T-cell (primary cell): ENCODE measurements at regions not wholly inside any gene's neighbourhood (a gene's known extent, or its start where the extent isn't known, plus 50 kb on each side); places are given as distances from the start of the nearest gene placed in this dataset.

Experiments used
- ATAC-seq, 4 experiments: fragments of 200-7000 bp in 3 of 4; fragments of 150-1000 bp in 1 of 4; cut with Tn5 transposase; replicated peaks in 1 of 4; 1 replicate in 3 of 4; 2 replicates in 1 of 4; pipeline ENCODE4 v1.10.0; 2021; ENCODE audit warnings: moderate library complexity in 3 of 4, mild to moderate bottlenecking in 2 of 4, moderate number of reproducible peaks in 1 of 4
- CTCF ChIA-PET, 2 donors: fragments of 300-600 bp; sonication (Branson Sonifier 250); formaldehyde crosslinking; loops; one replicate each; lab custom pipeline; 2022; ENCODE audit warnings: antibody characterized with exemption in 2 of 2; lab: Charles Lee
- POLR2A ChIA-PET, 2 donors: fragments of 300-600 bp; sonication (Branson Sonifier 250); formaldehyde crosslinking; loops; one replicate each; lab custom pipeline; 2022; ENCODE audit warnings: antibody characterized with exemption in 2 of 2; lab: Charles Lee
- DNase-seq, 35 experiments: peaks; one replicate each; pipeline versions ENCODE4 v3.0.0 to v3.0.0-alpha.2; 2013 to 2023
- H3K27ac ChIP-seq: one replicate; pipeline ENCODE4 v1.5.1; 2013; ENCODE audit warnings: low read length
- H3K27me3 ChIP-seq, 2 experiments: replicated peaks in 1 of 2; 1 replicate in 1 of 2; 2 replicates in 1 of 2; pipeline versions ENCODE4 v1.6.1 to v1.7.0; 2013; ENCODE audit warnings: low read length in 1 of 2, mixed read lengths in 1 of 2; ENCODE audit not compliant: control insufficient read depth in 2 of 2, insufficient read depth in 2 of 2; ENCODE audit errors: extremely low read depth in 1 of 2
- H3K36me3 ChIP-seq, 2 donors: 1 replicate in 1 of 2; 2 replicates in 1 of 2; pipeline versions ENCODE4 v1.6.1 to v1.7.0; 2013; ENCODE audit warnings: low read length in 1 of 2; ENCODE audit not compliant: control insufficient read depth in 2 of 2, insufficient read depth in 1 of 2; ENCODE audit errors: extremely low read depth in 1 of 2
- H3K4me1 ChIP-seq, 2 experiments: 1 replicate in 1 of 2; 2 replicates in 1 of 2; pipeline versions ENCODE4 v1.6.1 to v1.7.0; 2013; ENCODE audit warnings: low read length in 2 of 2, mixed read lengths in 1 of 2; ENCODE audit not compliant: insufficient read depth in 2 of 2, control insufficient read depth in 1 of 2; ENCODE audit errors: extremely low read depth in 1 of 2
- H3K4me3 ChIP-seq, 2 donors: 1 replicate in 1 of 2; 2 replicates in 1 of 2; pipeline versions ENCODE4 v1.5.1 to v1.7.0; 2013; ENCODE audit warnings: mild to moderate bottlenecking in 2 of 2, low read length in 1 of 2, moderate library complexity in 1 of 2; ENCODE audit not compliant: control insufficient read depth in 1 of 2; ENCODE audit errors: extremely low read depth in 1 of 2
- H3K9me3 ChIP-seq: 2 replicates; pipeline ENCODE4 v1.7.0; 2013
- H3K27ac Mint-ChIP-seq, 2 donors: one replicate each; pipeline ENCODE4 v1.8.0; 2020 to 2021; ENCODE audit warnings: mild to moderate bottlenecking in 2 of 2, mixed read lengths in 2 of 2
- H3K27me3 Mint-ChIP-seq, 2 donors: one replicate each; pipeline ENCODE4 v1.8.0; 2021 to 2022; ENCODE audit warnings: mixed read lengths in 2 of 2
- H3K36me3 Mint-ChIP-seq: one replicate; pipeline ENCODE4 v1.8.0; 2021; ENCODE audit warnings: mixed read lengths
- H3K4me1 Mint-ChIP-seq, 3 donors: one replicate each; pipeline ENCODE4 v1.8.0; 2020 to 2022; ENCODE audit warnings: mixed read lengths in 3 of 3, mild to moderate bottlenecking in 1 of 3
- H3K4me3 Mint-ChIP-seq, 3 donors: one replicate each; pipeline ENCODE4 v1.8.0; 2020 to 2022; ENCODE audit warnings: mild to moderate bottlenecking in 3 of 3, mixed read lengths in 3 of 3, moderate library complexity in 3 of 3
- H3K9me3 Mint-ChIP-seq, 3 donors: one replicate each; pipeline ENCODE4 v1.8.0; 2020 to 2022; ENCODE audit warnings: mixed read lengths in 3 of 3
- WGBS: methylation state at CpG from one replicate; pipeline ENCODE4 v1.1.5; 2013; ENCODE audit warnings: missing lambda C conversion rate; ENCODE audit not compliant: insufficient coverage; 5-methylcytosine and 5-hydroxymethylcytosine counted together

GRCh38 chr12:84644908-84645307 lies 267.7 kb downstream of the SLC6A15 start:
- Histone ChIP-seq H3K9me3 (no peaks in the 10 kb centered on the region), H3K4me1 (no peaks in the 10 kb centered on the region), H3K4me3 (no peak overlapping the region), H3K36me3 (no peaks in the 10 kb centered on the region), H3K27me3 (no peaks in the 10 kb centered on the region), H3K27ac (no peak overlapping the region)
- Mint-ChIP-seq H3K27ac (no peak overlapping the region), H3K4me1 (no peaks in the 10 kb centered on the region), H3K9me3 (no peaks in the 10 kb centered on the region), H3K4me3 (no peak overlapping the region), H3K27me3 (no peaks in the 10 kb centered on the region), H3K36me3 (no peaks in the 10 kb centered on the region)
- DNase-seq (no peak), ATAC-seq (no peak)
- CTCF ChIA-PET = no interaction called here
- POLR2A ChIA-PET = no interaction called here
- WGBS = no CpG with 5 or more reads among the region's 2 CpGs

- H3K9me3 ChIP-seq = no peaks in the 10 kb centered on the region
- H3K27me3 Mint-ChIP-seq = no peaks in the 10 kb centered on the region
- ATAC-seq (no peak), DNase-seq (no peak)
- H3K36me3 ChIP-seq = no peaks in the 10 kb centered on the region
- H3K27ac ChIP-seq = no peak overlapping the region
- WGBS = no CpG with 5 or more reads among the region's 1 CpG
- H3K4me3 ChIP-seq = no peak overlapping the region
- no peaks in the 10 kb centered on the region for H3K36me3 Mint-ChIP-seq
- H3K9me3 Mint-ChIP-seq = no peaks in the 10 kb centered on the region
- CTCF ChIA-PET = no interaction called here
- no peaks in the 10 kb centered on the region for H3K27me3 ChIP-seq
- no peaks in the 10 kb centered on the region for H3K4me1 ChIP-seq
- H3K4me3 Mint-ChIP-seq = no peak overlapping the region
- POLR2A ChIA-PET = no interaction called here
- no peaks in the 10 kb centered on the region for H3K4me1 Mint-ChIP-seq
- H3K27ac Mint-ChIP-seq = no peak overlapping the region
Observed at GRCh38 chr12:84643993-84644392, 268.6 kb downstream of the SLC6A15 start.

- Histone ChIP-seq H3K9me3 (no peaks in the 10 kb centered on the region), H3K4me3 (no peak overlapping the region), H3K4me1 (no peaks in the 10 kb centered on the region), H3K27me3 (no peaks in the 10 kb centered on the region), H3K27ac (no peak overlapping the region), H3K36me3 (no peaks in the 10 kb centered on the region)
- POLR2A ChIA-PET = no interaction called here
- Mint-ChIP-seq H3K27ac (no peak overlapping the region), H3K27me3 (no peaks in the 10 kb centered on the region), H3K4me3 (no peak overlapping the region), H3K4me1 (no peaks in the 10 kb centered on the region), H3K36me3 (no peaks in the 10 kb centered on the region), H3K9me3 (no peaks in the 10 kb centered on the region)
- ATAC-seq (no peak), DNase-seq (no peak)
- no CpG with 5 or more reads among the region's 2 CpGs for WGBS
- CTCF ChIA-PET = no interaction called here
Observed at GRCh38 chr12:84641940-84642545, 270.6 kb downstream of the SLC6A15 start.

DNA sequence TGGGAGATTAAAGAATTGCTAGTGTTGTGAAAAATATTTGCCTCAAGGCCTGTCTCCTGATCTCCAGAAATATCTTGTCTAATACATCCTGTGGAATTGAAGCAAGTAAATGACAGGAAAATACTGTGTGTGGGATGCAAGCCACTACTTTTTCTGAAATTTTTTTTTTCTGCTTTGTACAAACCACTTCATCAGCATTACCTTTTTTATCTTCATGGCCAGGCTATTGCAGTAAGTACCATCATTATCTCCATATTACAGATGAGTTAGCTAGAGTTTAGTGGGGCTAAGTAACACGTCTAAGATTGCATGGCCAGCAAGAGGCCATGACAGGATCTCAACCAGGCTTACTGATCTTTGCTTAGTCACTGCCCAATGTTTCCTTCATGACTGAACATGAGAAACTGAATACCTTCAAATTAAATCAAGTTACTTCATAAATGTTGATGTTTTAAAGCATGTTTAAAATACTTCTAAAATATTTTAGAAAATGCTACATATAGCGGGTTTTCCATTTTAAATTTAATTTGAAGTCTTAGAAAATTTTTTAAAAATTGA lies 273.7 kb downstream of the SLC6A15 start:
- no CpG with 5 or more reads among the region's 2 CpGs for WGBS
- ChIA-PET POLR2A (no interaction called here), CTCF (no interaction called here)
- no peak overlapping the region for H3K27ac ChIP-seq
- Mint-ChIP-seq H3K4me1 (no peaks in the 10 kb centered on the region), H3K36me3 (no peaks in the 10 kb centered on the region), H3K9me3 (peaks cover 0 to 3% (median 0%) of the 10 kb centered on the region in 3 donors), H3K27me3 (no peaks in the 10 kb centered on the region), H3K4me3 (no peak overlapping the region), H3K27ac (no peak overlapping the region)
- no peak for DNase-seq
- H3K4me3 ChIP-seq = no peak overlapping the region
- H3K4me1 ChIP-seq = no peaks in the 10 kb centered on the region
- H3K27me3 ChIP-seq = no peaks in the 10 kb centered on the region
- ATAC-seq = no peak
- no peaks in the 10 kb centered on the region for H3K9me3 ChIP-seq
- no peaks in the 10 kb centered on the region for H3K36me3 ChIP-seq

GRCh38 chr12:84637926-84638325 lies 274.7 kb downstream of the SLC6A15 start:
- Mint-ChIP-seq H3K27me3 (no peaks in the 10 kb centered on the region), H3K36me3 (no peaks in the 10 kb centered on the region), H3K4me3 (no peak overlapping the region), H3K9me3 (peaks cover 0 to 3% (median 0%) of the 10 kb centered on the region in 3 donors), H3K27ac (no peak overlapping the region), H3K4me1 (no peaks in the 10 kb centered on the region)
- ATAC-seq = no peak
- DNase-seq = no peak
- no peak overlapping the region for H3K4me3 ChIP-seq
- ChIA-PET CTCF (no interaction called here), POLR2A (no interaction called here)
- no peaks in the 10 kb centered on the region for H3K9me3 ChIP-seq
- H3K27me3 ChIP-seq = no peaks in the 10 kb centered on the region
- H3K4me1 ChIP-seq = no peaks in the 10 kb centered on the region
- H3K36me3 ChIP-seq = no peaks in the 10 kb centered on the region
- H3K27ac ChIP-seq = no peak overlapping the region

- no peak for ATAC-seq
- Mint-ChIP-seq H3K27me3 (no peaks in the 10 kb centered on the region), H3K27ac (no peak overlapping the region), H3K36me3 (no peaks in the 10 kb centered on the region), H3K9me3 (peaks cover 0 to 3% (median 3%) of the 10 kb centered on the region in 3 donors), H3K4me3 (no peak overlapping the region), H3K4me1 (no peaks in the 10 kb centered on the region)
- no peak overlapping the region for H3K27ac ChIP-seq
- no peaks in the 10 kb centered on the region for H3K36me3 ChIP-seq
- H3K4me1 ChIP-seq = no peaks in the 10 kb centered on the region
- no peaks in the 10 kb centered on the region for H3K27me3 ChIP-seq
- no peak for DNase-seq
- CTCF ChIA-PET = no interaction called here
- H3K4me3 ChIP-seq = no peak overlapping the region
- no peaks in the 10 kb centered on the region for H3K9me3 ChIP-seq
- POLR2A ChIA-PET = no interaction called here
Observed at GRCh38 chr12:84636801-84637290, 275.8 kb downstream of the SLC6A15 start.
